GM19025 (cell line): ENCODE measurements at regions not wholly inside any gene's neighbourhood (a gene's known extent, or its start where the extent isn't known, plus 50 kb on each side); places are given as distances from the start of the nearest gene placed in this dataset.
"Not testable (repeated sequence)": the region's sequence is repeated elsewhere in the genome, so short reads cannot be mapped to it uniquely, and the experiment has no call there.

ENCODE experiments used
- ATAC-seq: cut with Tn5 transposase; IDR thresholded peaks from one replicate; pipeline ENCODE4 v1.9.1; 2021; ENCODE audit warnings: mild to moderate bottlenecking, low read depth, moderate library complexity; ENCODE audit not compliant: unreplicated experiment

GRCh38 chr2:15749460-15750432 is 158.1 kb downstream of the DDX1 start:
- no peak for ATAC-seq

GRCh38 chr2:15750433-15750814 is 158.8 kb downstream of the DDX1 start:
- no peak for ATAC-seq

- ATAC-seq = no peak
Observed at GRCh38 chr2:15750822-15751329, 159.2 kb downstream of the DDX1 start.

- no peak for ATAC-seq
Observed at GRCh38 chr2:15751477-15751876, 159.8 kb downstream of the DDX1 start.

GRCh38 chr2:15752552-15753232 is 161.0 kb downstream of the DDX1 start:
- no peak for ATAC-seq

- no peak for ATAC-seq
Observed at GRCh38 chr2:15753233-15753798, 161.6 kb downstream of the DDX1 start.

GRCh38 chr2:15753811-15754702 is 162.4 kb downstream of the DDX1 start:
- ATAC-seq = no peak

GRCh38 chr2:15754703-15755099 is 163.0 kb downstream of the DDX1 start:
- no peak for ATAC-seq

- no peak for ATAC-seq
Observed at GRCh38 chr2:15755528-15755927, 163.9 kb downstream of the DDX1 start.

GRCh38 chr2:15756011-15756550 is 164.4 kb downstream of the DDX1 start:
- no peak for ATAC-seq

GRCh38 chr2:15756882-15757819 is 165.5 kb downstream of the DDX1 start:
- ATAC-seq = no peak

GRCh38 chr2:15757820-15758586 is 166.3 kb downstream of the DDX1 start:
- ATAC-seq = no peak

GRCh38 chr2:15758848-15759247 is 167.2 kb downstream of the DDX1 start:
- ATAC-seq = no peak

GRCh38 chr2:15759385-15759784 is 167.7 kb downstream of the DDX1 start:
- no peak for ATAC-seq

- not testable (repeated sequence) for ATAC-seq
Observed at GRCh38 chr2:15759791-15760190, 168.1 kb downstream of the DDX1 start.

- ATAC-seq = no peak
Observed at GRCh38 chr2:15760232-15760910, 168.7 kb downstream of the DDX1 start.

GRCh38 chr2:15761056-15761455 is 169.4 kb downstream of the DDX1 start:
- no peak for ATAC-seq

- ATAC-seq = no peak
Observed at GRCh38 chr2:15761910-15762309, 170.2 kb downstream of the DDX1 start.
